ENCODE measurements at regions not wholly inside any gene's neighbourhood (a gene's known extent, or its start where the extent isn't known, plus 50 kb on each side); places are given as distances from the start of the nearest gene placed in this dataset.

DNA sequence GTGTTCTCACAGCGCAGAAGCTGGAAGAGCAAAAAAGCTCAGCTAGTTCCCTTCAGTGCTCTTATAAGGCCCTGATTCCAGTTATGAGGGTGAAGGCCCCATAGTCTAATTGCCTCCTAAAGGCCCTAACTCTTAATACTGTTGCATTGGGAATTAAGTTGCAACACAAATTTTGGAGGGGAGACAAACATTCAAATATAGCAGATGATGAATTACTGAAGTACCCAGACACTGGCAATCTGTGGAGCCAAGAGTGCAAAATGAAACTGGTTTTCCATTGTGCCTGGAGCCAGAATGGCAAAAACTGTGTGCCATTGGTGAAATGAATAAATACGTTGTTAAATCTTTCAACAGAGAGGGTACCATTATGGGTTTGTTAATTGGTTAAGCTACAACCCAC, 356.0 kb downstream of the PPARGC1A start:
- TF ChIP-seq EP300 (IDR thresholded peaks at IDR 0.05) (no peak), POLR2A (IDR thresholded peaks at IDR 0.05) (no peak), POLR2AphosphoS5 (IDR thresholded peaks at IDR 0.05) (no peak)
- TF ChIP-seq, protein P1, sequence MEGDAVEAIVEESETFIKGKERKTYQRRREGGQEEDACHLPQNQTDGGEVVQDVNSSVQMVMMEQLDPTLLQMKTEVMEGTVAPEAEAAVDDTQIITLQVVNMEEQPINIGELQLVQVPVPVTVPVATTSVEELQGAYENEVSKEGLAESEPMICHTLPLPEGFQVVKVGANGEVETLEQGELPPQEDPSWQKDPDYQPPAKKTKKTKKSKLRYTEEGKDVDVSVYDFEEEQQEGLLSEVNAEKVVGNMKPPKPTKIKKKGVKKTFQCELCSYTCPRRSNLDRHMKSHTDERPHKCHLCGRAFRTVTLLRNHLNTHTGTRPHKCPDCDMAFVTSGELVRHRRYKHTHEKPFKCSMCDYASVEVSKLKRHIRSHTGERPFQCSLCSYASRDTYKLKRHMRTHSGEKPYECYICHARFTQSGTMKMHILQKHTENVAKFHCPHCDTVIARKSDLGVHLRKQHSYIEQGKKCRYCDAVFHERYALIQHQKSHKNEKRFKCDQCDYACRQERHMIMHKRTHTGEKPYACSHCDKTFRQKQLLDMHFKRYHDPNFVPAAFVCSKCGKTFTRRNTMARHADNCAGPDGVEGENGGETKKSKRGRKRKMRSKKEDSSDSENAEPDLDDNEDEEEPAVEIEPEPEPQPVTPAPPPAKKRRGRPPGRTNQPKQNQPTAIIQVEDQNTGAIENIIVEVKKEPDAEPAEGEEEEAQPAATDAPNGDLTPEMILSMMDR (IDR thresholded peaks at IDR 0.05) = no peak
